ENCODE measurements at regions not wholly inside any gene's neighbourhood (a gene's known extent, or its start where the extent isn't known, plus 50 kb on each side); places are given as distances from the start of the nearest gene placed in this dataset.

- DNase-seq = no peak
Measured at GRCh38 chr7:125654076-125654475, 724.5 kb upstream of the POT1 start.

GRCh38 chr7:125651823-125652528, 722.4 kb upstream of the POT1 start:
- DNase-seq = no peak

- DNase-seq = no peak
Measured at GRCh38 chr7:125648543-125648942, 718.9 kb upstream of the POT1 start.

GRCh38 chr7:125645770-125646169, 716.1 kb upstream of the POT1 start:
- no peak for DNase-seq

- DNase-seq = no peak
Measured at GRCh38 chr7:125644109-125644508, 714.5 kb upstream of the POT1 start.

- no peak for DNase-seq
Measured at GRCh38 chr7:125643302-125643701, 713.7 kb upstream of the POT1 start.

- no peak for DNase-seq
Measured at GRCh38 chr7:125641884-125642283, 712.3 kb upstream of the POT1 start.

- no peak for DNase-seq
Measured at GRCh38 chr7:125636320-125636962, 706.8 kb upstream of the POT1 start.

- DNase-seq = no peak
Measured at GRCh38 chr7:125618516-125618915, 688.9 kb upstream of the POT1 start.

- no peak for DNase-seq
Measured at GRCh38 chr7:125611582-125611981, 682.0 kb upstream of the POT1 start.

GRCh38 chr7:125606671-125607070, 677.0 kb upstream of the POT1 start:
- DNase-seq = no peak

GRCh38 chr7:125605241-125605640, 675.6 kb upstream of the POT1 start:
- DNase-seq = no peak

GRCh38 chr7:125602441-125602840, 672.8 kb upstream of the POT1 start:
- DNase-seq = no peak

GRCh38 chr7:125599387-125599786, 669.8 kb upstream of the POT1 start:
- no peak for DNase-seq

- DNase-seq = no peak
Measured at GRCh38 chr7:125592331-125592730, 662.7 kb upstream of the POT1 start.

GRCh38 chr7:125573126-125573525, 643.5 kb upstream of the POT1 start:
- no peak for DNase-seq

- no peak for DNase-seq
Measured at GRCh38 chr7:125572414-125572813, 642.8 kb upstream of the POT1 start.

- no peak for DNase-seq
Measured at GRCh38 chr7:125568799-125569198, 639.2 kb upstream of the POT1 start.

GRCh38 chr7:125567686-125568085, 638.1 kb upstream of the POT1 start:
- peak; percentile 78 to 93 for DNase-seq

GRCh38 chr7:125563964-125564529, 634.4 kb upstream of the POT1 start:
- DNase-seq = peak; percentile 60 to 76

GRCh38 chr7:125563557-125563956, 633.9 kb upstream of the POT1 start:
- peak; percentile 21 to 45 for DNase-seq

GRCh38 chr7:125561006-125561405, 631.4 kb upstream of the POT1 start:
- no peak for DNase-seq

- peak in 1 of 2 experiments; percentile 62 for DNase-seq
Measured at GRCh38 chr7:125559921-125560320, 630.3 kb upstream of the POT1 start.

- DNase-seq = no peak
Measured at GRCh38 chr7:125555916-125556315, 626.3 kb upstream of the POT1 start.
